ENCODE measurements at regions not wholly inside any gene's neighbourhood (a gene's known extent, or its start where the extent isn't known, plus 50 kb on each side); places are given as distances from the start of the nearest gene placed in this dataset.

- TF ChIP-seq ZSCAN31 (CRISPR knock-in tag; IDR thresholded peaks at IDR 0.05; ENCODE audit: low read depth), result peak; percentile 65
- TF ChIP-seq ZSCAN12 (CRISPR knock-in tag; IDR thresholded peaks at IDR 0.05), result no peak
- no peak for TF ChIP-seq NCOA1 (CRISPR knock-in tag; IDR thresholded peaks at IDR 0.05)
- TF ChIP-seq AKNA (CRISPR knock-in tag; IDR thresholded peaks at IDR 0.05; ENCODE audit: borderline replicate concordance), result no peak
- no peak for TF ChIP-seq NFYB (CRISPR knock-in tag; IDR thresholded peaks at IDR 0.05)
- TF ChIP-seq KDM4B (CRISPR knock-in tag; IDR thresholded peaks at IDR 0.05), result no peak
- TF ChIP-seq ZNF672 (CRISPR knock-in tag; IDR thresholded peaks at IDR 0.05), result no peak
- peak; percentile 62; the same call in 1 of the 2 replicates for TF ChIP-seq ZGPAT (CRISPR knock-in tag; IDR thresholded peaks at IDR 0.05)
- no peak for TF ChIP-seq ZNF773 (CRISPR knock-in tag; IDR thresholded peaks at IDR 0.05; ENCODE audit: borderline replicate concordance)
- TF ChIP-seq PHB2 (IDR thresholded peaks at IDR 0.05; ENCODE audit: partially characterized antibody), result no peak
- TF ChIP-seq THYN1 (CRISPR knock-in tag; IDR thresholded peaks at IDR 0.05; ENCODE audit: borderline replicate concordance, low read depth), result no peak
- no peak for TF ChIP-seq MTF1 (CRISPR knock-in tag; IDR thresholded peaks at IDR 0.05)
- no peak for TF ChIP-seq ZNF790 (CRISPR knock-in tag; IDR thresholded peaks at IDR 0.05; ENCODE audit: borderline replicate concordance)
- no peak for TF ChIP-seq MXD3 (CRISPR knock-in tag; IDR thresholded peaks at IDR 0.05)
- peak; percentile 84; the same call in 1 of the 2 replicates for TF ChIP-seq RERE (CRISPR knock-in tag; IDR thresholded peaks at IDR 0.05; ENCODE audit: low read depth)
- no peak for TF ChIP-seq SRY (CRISPR knock-in tag; IDR thresholded peaks at IDR 0.05)
- no peak for TF ChIP-seq ZSCAN30 (CRISPR knock-in tag; IDR thresholded peaks at IDR 0.05)
These were observed 60.6 kb upstream of the HS6ST1 start (continued) for GRCh38 chr2:128379021-128380015.
